HUDEP-2 (cell line): ENCODE measurements at regions not wholly inside any gene's neighbourhood (a gene's known extent, or its start where the extent isn't known, plus 50 kb on each side); places are given as distances from the start of the nearest gene placed in this dataset.
A peak's percentile ranks its signal among the peaks of the same experiment; 100 is the strongest.

ENCODE experiments used
- DNase-seq, 76 experiments: peaks; one replicate each; lab custom pipeline; 2025; ENCODE audit not compliant: unreplicated experiment in 76 of 76; lab: John Stamatoyannopoulos, UW

DNA sequence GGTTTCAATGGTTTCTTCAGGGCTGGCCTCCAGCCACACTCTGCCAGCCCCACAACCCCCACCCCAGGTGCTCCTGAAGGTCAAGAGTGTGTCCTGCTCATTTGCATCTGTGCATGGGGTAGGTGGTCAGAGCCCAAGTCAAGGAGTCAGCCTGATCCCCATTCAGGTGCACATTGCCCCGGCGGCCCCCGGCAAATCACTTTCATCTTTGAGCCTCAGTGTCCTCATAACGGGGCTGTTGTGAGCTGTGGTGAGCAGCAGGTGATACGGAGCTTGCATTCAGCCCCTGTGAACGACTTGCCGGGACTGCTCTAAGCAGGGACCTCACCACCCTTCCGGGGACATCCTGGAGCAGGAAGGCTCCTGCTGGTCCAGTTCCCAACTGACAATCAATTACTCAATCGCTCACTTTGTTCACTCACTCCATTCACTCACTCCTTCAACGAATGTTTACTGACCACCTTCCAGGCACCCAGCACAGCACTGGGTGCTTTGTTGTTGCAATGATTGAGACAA, 93.2 kb upstream of the CPEB4 start:
- no peak for DNase-seq

DNA sequence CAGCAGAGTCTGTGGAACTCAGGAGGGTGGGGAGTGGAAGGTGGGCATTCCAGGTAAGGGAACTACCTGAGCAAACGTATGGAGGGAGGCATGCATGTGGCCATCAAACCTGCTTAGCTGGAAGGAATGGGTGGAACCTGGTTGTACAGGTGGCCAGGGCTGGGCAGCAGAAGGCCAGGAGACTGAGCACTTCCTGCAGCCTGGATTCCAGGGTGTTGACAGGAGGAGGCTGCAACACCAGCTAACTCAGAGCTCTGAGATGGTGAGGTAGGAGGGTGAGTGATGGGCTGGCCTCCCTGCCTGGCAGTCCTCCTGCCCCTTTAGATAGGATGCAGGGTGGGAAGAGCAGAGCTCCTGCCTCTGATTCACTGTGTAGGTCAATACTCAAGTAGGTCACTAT, 92.5 kb upstream of the CPEB4 start:
- DNase-seq, result no peak

DNA sequence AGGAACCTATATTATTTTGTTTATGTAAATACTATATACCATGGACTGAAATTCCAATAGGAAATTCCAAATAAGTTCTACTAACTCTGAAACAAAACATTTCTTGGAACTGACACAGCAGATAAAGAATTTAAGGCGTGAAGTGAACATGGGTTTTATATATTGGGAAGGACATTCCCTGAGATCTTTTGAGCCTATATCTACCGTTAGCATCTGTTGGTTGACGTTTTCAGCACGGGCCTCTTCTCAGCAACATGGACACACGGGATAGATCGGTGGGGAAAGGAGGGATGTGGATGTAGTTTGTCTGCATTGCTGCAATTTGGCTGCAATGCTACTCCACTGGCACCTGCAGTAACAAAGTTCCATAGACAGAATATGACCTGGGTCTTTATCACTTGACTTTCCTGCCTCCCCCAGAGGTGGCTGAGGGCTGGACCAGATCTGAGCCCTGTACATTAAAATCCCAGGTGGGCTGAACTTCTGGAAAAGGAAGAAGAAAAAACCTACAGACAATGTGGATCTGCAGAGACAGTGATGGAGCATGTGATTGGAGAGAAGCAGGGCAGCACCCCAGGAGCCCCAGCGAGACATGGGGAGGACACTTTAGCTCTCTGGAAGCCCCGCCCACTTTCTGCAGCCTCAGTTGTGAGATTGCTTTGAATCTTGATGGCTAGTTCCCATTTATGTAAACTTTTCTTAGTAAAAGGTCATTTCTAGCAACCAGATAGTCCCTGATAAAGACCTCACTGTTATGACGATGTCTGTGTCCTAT, 91.2 kb upstream of the CPEB4 start:
- DNase-seq, result no peak

DNA sequence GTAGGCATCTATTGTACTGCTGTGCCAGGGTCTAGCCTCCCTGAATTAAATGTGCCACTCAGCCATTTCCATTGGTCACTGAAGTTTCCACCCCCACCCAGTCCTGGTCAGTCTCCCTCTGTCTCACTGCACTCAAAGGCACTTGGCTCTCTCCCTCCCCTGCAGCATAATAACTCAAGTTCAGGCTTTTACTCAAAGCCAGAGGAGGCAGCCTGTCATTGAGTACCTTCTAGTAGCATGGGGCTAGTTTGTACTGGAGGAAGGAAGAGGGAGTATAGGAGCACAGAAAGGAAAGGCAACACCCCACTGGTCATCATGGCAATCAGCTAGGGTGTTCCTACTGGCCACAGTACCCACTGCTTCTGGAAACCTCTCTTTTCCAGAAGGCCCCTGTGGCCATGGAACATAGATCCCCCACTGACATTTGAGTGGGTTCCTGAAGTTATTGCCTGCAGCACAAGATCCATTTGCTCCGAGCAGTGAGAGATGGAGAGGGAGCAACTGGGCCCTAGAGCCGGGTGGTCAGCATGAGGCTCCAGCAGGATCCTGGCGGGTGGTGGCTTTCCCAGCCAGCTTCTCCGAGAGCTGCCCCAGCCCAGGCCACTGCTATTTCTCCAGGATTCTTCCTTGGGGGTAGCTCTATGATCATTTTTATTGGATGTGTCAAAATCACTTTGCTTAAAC, 89.9 kb upstream of the CPEB4 start:
- DNase-seq, result no peak

DNA sequence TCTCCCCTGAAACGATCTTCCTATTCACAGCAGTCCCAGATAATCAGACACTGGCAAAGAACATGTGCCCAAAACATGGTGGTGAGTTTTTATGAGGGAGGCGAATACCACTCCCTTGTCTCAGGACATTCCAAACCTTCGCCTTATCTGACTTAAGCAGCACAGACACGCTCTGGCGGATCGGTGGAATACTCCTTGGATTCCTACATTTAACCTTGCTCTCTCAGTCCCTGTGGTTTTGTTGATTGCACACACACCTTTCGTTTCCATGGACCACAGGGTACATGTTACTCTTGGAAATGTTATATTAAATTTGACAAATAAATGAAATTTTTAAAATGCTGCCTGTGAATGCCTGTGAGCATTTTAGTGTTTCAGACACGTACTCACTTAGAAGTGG, 87.8 kb upstream of the CPEB4 start:
- DNase-seq, result no peak

DNA sequence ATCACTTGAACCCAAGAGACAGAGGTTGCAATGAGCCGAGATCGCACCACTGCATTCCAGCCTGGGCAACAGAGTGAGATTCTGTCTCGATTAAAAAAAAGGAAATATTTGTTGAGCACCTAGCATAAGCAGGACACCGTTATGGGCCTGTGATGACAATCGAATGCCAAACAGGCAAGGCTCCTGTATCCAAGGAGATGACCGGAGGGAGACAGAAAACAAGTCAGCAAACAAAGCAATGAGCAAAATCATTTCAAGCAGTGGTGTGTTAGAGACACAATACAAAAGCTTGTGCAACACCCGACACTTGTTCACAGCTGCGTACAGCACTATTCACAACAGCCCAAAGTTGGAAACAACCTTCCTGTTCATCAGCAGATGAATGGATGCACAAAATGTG, 87.1 kb upstream of the CPEB4 start:
- no peak for DNase-seq

DNA sequence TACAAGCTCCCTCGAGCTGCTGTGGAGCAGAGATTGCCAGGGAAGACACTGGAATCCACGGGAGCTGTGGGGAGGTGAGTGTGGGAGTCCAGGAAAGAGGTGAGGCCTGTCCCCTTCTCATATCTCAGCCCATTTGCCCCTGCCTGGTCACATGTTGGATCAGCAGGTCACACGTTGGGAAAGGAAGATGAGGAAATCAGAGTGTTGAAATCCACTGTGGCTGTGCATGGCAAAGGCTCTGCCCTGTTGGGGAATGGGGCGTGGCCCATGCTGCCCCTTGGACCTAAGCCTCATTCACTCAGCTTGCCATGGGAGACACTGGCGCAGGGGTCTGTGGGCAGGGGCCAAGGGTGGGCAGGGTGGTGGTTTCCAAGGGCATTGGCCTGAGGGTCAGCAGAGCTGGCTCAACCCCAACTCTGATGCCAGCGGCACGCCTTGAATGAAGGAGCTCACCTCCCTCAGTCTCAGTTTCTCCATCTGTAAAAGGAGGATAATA, 85.4 kb upstream of the CPEB4 start:
- DNase-seq, result no peak

DNA sequence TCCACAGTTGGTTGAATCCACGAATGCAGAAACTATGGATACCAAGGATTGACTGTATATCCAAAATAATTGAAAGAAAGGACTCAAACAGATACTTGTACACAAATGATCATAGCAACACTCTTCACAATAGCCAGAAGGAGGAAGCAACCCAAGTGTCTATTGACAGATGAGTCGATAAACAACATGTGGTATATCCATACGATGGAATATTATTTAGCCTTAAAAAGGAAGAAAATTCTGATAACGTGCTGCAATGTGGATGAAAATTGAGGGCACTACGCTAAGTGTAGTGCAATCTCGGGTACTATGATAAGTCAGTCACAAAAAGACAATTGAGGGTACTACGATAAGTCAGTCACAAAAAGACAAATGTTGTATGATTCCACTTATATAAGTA, 83.6 kb upstream of the CPEB4 start:
- DNase-seq, result no peak

DNA sequence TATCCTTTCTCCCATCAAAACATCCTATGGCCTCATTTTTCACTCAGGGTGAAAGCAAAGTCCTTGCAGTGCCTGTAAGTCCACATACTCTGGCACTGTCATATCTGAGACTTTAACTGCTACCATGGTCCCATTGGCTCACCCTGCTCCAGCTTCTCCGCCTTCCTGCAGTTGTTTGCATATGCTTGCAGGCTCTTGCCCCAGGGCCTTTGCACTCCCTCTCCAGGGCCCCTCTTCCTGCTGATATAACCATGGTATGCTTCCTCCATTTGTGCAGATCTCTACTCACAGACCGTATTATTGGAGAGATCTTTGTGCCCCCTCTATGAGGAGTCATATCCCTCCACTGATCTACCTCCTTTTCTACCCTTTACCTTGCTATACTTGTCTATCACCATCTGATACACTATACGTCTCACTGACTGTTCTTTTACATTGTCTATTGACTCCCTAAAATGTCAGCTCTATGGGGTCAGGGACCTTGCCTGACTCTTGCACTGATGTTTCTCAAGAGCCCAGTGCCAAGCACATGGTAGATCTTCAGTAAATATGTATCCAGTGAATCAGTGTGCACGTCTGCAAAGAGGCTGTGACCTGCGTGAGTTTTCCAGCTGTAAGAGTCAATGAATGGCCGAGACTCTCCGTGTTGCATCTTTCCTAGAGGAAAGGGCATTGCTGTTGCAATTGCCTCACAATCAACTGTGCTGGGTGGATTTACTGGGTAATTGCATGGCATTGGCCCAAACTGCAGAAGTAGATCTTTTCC, 81.7 kb upstream of the CPEB4 start:
- no peak for DNase-seq

DNA sequence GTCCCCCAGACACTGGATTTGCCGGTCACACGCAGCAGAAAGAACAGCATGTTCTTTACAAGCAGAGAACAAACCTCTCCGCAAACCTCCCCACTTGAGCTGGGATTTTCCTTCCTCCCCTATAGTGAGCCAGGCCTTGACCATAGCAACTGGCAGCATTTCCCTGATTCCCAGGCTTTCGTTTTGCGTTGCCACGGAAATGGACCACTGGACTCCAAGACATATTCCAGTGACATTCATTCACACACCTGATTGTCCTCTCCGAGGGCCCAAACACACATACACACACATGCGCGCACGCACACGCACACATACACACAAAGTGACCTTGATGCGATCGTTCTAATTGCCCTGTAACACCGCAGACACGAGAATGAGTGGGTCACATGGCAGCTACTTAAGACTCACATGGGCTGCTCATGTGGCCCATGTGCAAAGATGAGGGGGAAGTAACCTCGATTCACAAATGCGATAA, 80.9 kb upstream of the CPEB4 start:
- no peak for DNase-seq

DNA sequence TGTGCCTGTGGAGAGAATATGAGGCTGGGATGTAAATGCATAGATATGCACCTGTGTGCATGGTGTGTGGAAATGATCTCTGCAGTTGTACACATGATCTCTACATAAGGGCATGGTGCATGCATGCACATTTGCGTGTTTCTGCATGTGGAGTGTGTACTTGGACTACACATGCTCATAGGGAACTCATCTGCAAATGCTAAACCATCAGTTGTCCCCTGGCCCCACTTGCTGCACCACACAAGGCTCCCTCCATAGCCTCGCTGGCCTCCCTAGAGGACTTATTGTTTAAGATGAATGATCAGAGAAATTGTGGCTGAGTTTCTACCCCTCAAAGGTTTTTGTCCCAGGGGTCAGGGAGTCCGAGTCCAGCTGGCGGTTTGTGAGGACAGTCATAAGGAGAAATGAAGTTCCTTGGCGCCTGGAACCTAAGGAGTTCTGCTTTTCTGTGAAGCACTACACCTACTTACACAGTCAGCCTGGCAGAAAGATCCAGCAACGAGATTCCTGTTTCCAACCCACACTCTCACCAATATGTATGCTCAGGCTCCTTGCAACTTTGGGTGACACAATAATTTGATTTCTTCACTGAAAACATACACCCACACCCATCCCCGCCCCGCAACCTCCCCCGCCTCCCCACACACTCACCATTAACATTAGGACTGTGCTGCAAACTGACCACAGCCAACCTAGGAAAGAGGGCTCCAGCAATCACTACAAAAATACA, 79.9 kb upstream of the CPEB4 start:
- peak in 9 of 76 experiments; percentile 4 to 42 (median 14) for DNase-seq

DNA sequence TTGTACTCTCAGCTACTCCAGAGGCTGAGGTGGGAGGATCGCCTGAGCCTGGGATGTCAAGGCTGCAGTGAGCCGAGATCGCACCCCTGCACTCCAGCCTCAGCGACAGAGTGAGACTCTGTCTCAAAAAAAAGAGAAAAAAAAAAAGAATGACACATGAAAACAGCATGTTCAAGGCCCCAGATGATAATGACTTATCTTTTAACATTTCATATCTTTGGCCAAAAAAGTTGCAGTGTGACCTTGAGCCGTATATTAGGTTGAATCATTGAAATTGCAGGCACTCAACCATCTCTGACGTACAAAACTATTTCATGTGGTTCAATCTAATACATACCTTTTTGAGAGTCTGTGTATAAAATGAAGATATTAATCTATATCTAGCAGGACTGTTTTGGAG, 79.1 kb upstream of the CPEB4 start:
- DNase-seq, result peak in 16 of 76 experiments; percentile 8 to 38 (median 19)

DNA sequence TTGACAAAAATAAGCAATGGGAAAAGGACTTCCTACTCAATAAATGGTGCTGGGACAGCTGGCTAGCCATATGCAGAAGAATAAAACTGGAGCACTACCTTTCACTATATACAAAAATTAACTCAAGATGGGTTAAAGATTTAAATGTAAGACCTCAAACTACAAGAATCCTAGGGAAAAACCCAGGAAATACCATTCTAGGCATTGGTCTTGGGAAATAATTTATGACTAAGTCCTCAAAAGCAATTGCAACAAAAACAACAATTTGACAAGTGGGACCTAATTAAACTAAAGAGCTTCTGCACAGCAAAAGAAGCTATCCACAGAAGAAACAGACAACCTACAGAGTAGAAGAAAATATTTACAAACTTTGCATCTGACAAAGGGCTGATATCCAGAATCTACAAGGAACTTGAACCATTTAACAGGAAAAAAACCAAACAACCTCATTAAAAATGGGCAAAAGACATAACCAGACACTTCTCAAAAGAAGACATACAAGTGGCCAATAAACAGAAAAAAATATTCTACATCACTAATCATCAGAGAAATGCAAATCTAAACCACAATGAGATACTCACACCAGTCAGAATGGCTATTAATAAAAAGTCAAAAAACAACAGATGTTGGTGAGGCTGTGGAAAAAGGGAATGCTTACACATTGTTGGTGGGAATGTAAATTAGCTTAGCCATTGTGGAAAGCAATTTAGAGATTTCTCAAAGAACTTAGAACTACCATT, 75.2 kb upstream of the CPEB4 start:
- DNase-seq, result no peak

DNA sequence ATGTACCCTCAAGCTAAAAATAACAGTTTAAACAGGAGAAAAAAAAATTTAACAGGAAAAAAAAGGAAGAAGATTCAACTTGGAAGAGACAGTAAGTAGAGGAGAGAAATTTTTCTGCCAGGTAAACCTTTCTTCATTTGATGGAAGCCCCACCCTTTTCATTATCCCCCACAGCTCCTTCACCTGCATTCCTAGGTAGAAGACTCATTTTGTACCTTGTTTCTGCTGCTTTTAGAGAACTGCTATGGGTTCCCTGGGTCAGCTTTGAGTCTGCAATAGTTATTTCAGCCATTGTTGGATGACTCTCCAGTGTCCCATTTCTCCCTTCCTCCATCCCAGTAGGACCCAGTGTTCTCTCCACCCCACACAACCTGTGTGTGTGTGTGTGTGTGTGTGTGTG, 74.1 kb upstream of the CPEB4 start:
- DNase-seq, result no peak

DNA sequence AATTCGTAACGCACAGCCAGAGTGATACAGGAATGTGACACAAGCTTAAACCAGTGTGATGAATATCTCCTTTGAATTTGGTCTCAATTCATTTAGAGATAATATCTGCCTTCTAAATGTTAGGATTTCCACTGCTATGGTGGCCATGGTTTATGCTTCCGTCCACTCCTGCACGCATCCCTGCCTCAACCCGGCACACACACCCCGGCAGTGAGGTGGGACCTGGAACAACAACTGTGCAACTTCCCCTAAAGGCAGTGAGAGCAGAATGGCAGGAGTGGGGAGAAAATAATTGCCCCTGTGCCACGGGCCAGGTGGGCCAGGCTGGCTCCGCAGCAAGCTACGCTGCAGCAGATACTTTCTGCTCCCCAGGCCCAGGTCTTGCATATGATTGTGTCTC, 72.6 kb upstream of the CPEB4 start:
- no peak for DNase-seq

DNA sequence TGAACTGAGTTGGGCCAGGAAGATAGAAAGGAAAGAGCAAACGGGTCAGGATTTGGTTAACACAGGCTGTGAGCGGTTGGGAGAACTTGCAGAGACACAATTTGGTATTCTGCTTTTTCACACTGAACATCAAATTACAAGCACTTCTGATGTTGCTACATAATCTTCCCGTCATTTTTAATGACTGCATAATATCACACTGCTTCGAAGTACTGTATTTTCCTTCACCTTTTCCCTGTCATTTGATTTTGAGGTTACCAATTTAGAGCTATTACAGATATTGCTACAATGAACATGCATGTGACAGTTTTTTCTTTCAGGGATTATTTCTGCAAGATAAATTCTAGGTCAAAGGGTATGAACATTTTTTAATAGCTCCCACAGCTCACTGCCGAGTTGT, 71.4 kb upstream of the CPEB4 start:
- no peak for DNase-seq

DNA sequence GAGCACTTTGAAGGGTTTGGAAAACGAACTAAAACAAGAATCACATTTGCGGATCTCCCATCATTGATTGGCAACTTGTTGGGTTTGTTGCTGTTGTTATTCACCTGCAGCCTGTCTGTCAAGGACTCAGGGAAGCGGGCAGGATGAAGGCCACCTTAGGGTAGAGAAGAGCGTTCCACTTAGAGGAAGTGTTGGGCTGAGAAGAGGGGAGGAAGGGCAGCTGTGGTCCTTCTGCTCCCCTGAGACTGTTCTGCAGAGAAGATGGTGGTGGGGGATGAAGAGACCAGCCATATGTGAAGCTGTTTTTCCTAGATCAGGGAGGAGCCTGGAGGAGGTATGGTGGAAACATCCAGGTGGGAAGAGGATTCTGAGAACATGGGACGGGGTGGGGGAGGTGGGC, 70.6 kb upstream of the CPEB4 start:
- DNase-seq, result no peak

DNA sequence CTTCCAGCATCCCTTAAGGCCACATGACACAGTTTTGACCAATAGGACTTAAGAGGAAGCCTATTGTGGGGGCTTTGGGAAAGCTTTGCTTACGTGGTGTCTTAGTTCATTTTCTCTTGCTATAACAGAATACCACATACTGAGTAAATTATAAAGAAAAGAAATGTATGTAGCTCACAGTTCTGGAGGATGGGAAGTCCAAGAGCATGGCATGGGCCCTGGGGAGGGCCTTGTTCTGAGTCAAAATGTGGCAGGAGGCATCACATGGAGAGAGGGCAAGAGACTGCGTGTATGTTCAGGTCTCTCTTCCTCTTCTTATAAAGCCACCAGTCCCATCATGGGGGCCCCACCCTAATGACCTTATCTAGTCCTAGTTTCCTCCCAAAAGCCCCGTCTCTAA, 68.6 kb upstream of the CPEB4 start:
- DNase-seq, result no peak

DNA sequence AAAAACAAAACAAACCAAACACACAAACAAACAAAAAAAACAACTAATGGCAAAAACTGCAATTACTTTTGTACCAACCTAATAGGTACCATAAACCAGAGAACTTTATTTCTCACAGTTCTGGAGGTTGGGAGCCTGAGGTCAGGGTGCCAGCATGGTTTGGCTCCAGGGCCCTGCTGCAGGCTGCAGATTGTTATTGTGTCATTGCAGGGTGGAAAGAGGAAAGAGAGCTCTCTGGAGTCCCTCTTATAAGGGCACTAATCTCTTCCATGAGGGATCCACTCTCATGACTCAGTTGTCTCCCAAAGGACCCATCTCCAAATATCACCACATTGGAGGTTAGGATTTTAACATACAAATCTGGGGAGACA, 64.9 kb upstream of the CPEB4 start:
- DNase-seq, result no peak
